Panc1 (cell line): ENCODE measurements at regions not wholly inside any gene's neighbourhood (a gene's known extent, or its start where the extent isn't known, plus 50 kb on each side); places are given as distances from the start of the nearest gene placed in this dataset.

Experiments used
- CTCF ChIP-seq: fragments of 450-650 bp; IDR thresholded peaks from 2 replicates; pipeline ENCODE4 v1.5.1; 2017; ENCODE audit warnings: mild to moderate bottlenecking
- POLR2AphosphoS5 ChIP-seq: IDR thresholded peaks from 2 replicates; pipeline ENCODE4 v1.6.1; 2012; ENCODE audit warnings: mild to moderate bottlenecking, low read depth, low read length, moderate library complexity
- REST ChIP-seq, 2 experiments: IDR thresholded peaks; 2 replicates each; pipeline ENCODE4 v1.6.1; 2011 to 2012; ENCODE audit warnings: low read depth in 2 of 2, control low read depth in 1 of 2, low read length in 1 of 2, mild to moderate bottlenecking in 1 of 2, moderate library complexity in 1 of 2; ENCODE audit not compliant: insufficient read depth in 1 of 2
- SIN3A ChIP-seq: IDR thresholded peaks from 2 replicates; pipeline ENCODE4 v1.6.1; 2012; ENCODE audit warnings: low read depth, mild to moderate bottlenecking, low read length, moderate library complexity, borderline replicate concordance; ENCODE audit not compliant: insufficient read depth
- TCF7L2 ChIP-seq: IDR thresholded peaks from 2 replicates; pipeline ENCODE4 v1.6.1; 2011; ENCODE audit warnings: mild to moderate bottlenecking, low read depth, low read length, inconsistent platforms

GRCh38 chr5:38719403-38719802, 126.4 kb upstream of the OSMR start:
- no peak for TF ChIP-seq CTCF
- TF ChIP-seq POLR2AphosphoS5: no peak
- TF ChIP-seq SIN3A: no peak
- no peak for TF ChIP-seq REST (IDR thresholded peaks at IDR 0.05; ENCODE audit: insufficient read depth in 1 of 2, low read depth in 2 of 2, low read length in 1 of 2)
- TF ChIP-seq TCF7L2: no peak
